GM23338 (cell line): ENCODE measurements at regions not wholly inside any gene's neighbourhood (a gene's known extent, or its start where the extent isn't known, plus 50 kb on each side); places are given as distances from the start of the nearest gene placed in this dataset.
"Not testable (repeated sequence)": the region's sequence is repeated elsewhere in the genome, so short reads cannot be mapped to it uniquely, and the experiment has no call there.

Source experiments
- ATAC-seq: fragments of 200-7000 bp; cut with Tn5 transposase; 3 replicates; pipeline ENCODE4 v1.9.1; 2020
- DNase-seq: peaks from one replicate; pipeline ENCODE4 v3.0.0-alpha.2; 2015; ENCODE audit warnings: low spot score
- H2AFZ ChIP-seq: fragments of 200-600 bp; sonication (generic); 2 replicates; pipeline ENCODE4 v1.8.0; 2016; ENCODE audit warnings: antibody characterized with exemption, mild to moderate bottlenecking, moderate library complexity
- H3F3A ChIP-seq: fragments of 200-600 bp; sonication (generic); replicated peaks from 2 replicates; pipeline ENCODE4 v1.8.0; 2017; ENCODE audit warnings: antibody characterized with exemption, mixed run types, low read depth
- H3K27ac ChIP-seq: fragments of 200-600 bp; sonication (generic); 2 replicates; pipeline ENCODE4 v1.6.1; 2016; ENCODE audit warnings: low read depth
- H3K27me3 ChIP-seq: fragments of 200-600 bp; sonication (generic); 2 replicates; pipeline ENCODE4 v1.8.0; 2016; ENCODE audit warnings: mild to moderate bottlenecking, mixed run types, moderate library complexity; ENCODE audit not compliant: insufficient read depth
- H3K36me3 ChIP-seq: fragments of 200-600 bp; sonication (generic); 2 replicates; pipeline ENCODE4 v1.8.0; 2016; ENCODE audit warnings: mild to moderate bottlenecking; ENCODE audit not compliant: insufficient read depth
- H3K4me1 ChIP-seq: fragments of 200-600 bp; sonication (generic); 2 replicates; pipeline ENCODE4 v1.8.0; 2016; ENCODE audit warnings: mild to moderate bottlenecking, moderate library complexity; ENCODE audit not compliant: insufficient read depth
- H3K4me2 ChIP-seq: fragments of 200-600 bp; sonication (generic); 2 replicates; pipeline ENCODE4 v1.7.1; 2017; ENCODE audit warnings: mixed run types
- H3K4me3 ChIP-seq: fragments of 200-600 bp; sonication (generic); 2 replicates; pipeline ENCODE4 v1.6.1; 2016; ENCODE audit warnings: mixed run types
- H3K79me2 ChIP-seq: fragments of 200-600 bp; sonication (generic); replicated peaks from 2 replicates; pipeline ENCODE4 v1.8.0; 2017; ENCODE audit warnings: mild to moderate bottlenecking; ENCODE audit not compliant: insufficient read depth
- H3K9me2 ChIP-seq: fragments of 200-600 bp; sonication (generic); 2 replicates; pipeline ENCODE4 v1.8.0; 2017; ENCODE audit not compliant: insufficient read depth
- H4K20me1 ChIP-seq: fragments of 200-600 bp; sonication (generic); replicated peaks from 2 replicates; pipeline ENCODE4 v1.8.0; 2017; ENCODE audit warnings: mild to moderate bottlenecking; ENCODE audit not compliant: insufficient read depth
- H3K27ac Mint-ChIP-seq: 2 replicates; pipeline ENCODE4 v1.8.0; 2020; ENCODE audit warnings: inconsistent platforms, mild to moderate bottlenecking, moderate library complexity, mixed read lengths
- H3K27me3 Mint-ChIP-seq: 3 replicates; pipeline ENCODE4 v1.8.0; 2022; ENCODE audit warnings: low read depth, mild to moderate bottlenecking, moderate library complexity, mixed read lengths, inconsistent platforms; ENCODE audit not compliant: insufficient read depth, poor library complexity
- H3K36me3 Mint-ChIP-seq: 3 replicates; pipeline ENCODE4 v1.8.0; 2021; ENCODE audit warnings: low read depth, mild to moderate bottlenecking, inconsistent platforms, moderate library complexity, mixed read lengths
- H3K4me1 Mint-ChIP-seq: 3 replicates; pipeline ENCODE4 v1.8.0; 2020; ENCODE audit warnings: mild to moderate bottlenecking, inconsistent platforms, mixed read lengths
- H3K4me3 Mint-ChIP-seq: 3 replicates; pipeline ENCODE4 v1.8.0; 2021; ENCODE audit warnings: moderate library complexity, mild to moderate bottlenecking, inconsistent platforms, mixed read lengths
- H3K9me3 Mint-ChIP-seq: 3 replicates; pipeline ENCODE4 v1.8.0; 2020; ENCODE audit warnings: moderate library complexity, mild to moderate bottlenecking, inconsistent platforms, mixed read lengths
- CREB1 ChIP-seq: fragments of 250-450 bp; sonication (Bioruptor Pico); IDR thresholded peaks from 2 replicates; pipeline ENCODE4 v1.5.0; 2020; ENCODE audit warnings: low read depth, mild to moderate bottlenecking, moderate library complexity
- EZH2 ChIP-seq: fragments of 200-600 bp; sonication (generic); IDR thresholded peaks from one replicate; pipeline ENCODE4 v1.8.0; 2017; ENCODE audit warnings: antibody characterized with exemption, mild to moderate bottlenecking, low read depth; ENCODE audit not compliant: unreplicated experiment
- EZH2phosphoT487 ChIP-seq: fragments of 200-600 bp; sonication (generic); IDR thresholded peaks from one replicate; pipeline ENCODE4 v1.8.1; 2018; ENCODE audit warnings: antibody characterized with exemption; ENCODE audit not compliant: unreplicated experiment
- NANOG ChIP-seq: IDR thresholded peaks from 2 replicates; pipeline ENCODE4 v1.6.1; 2016; ENCODE audit warnings: antibody characterized with exemption, borderline replicate concordance
- POLR2AphosphoS5 ChIP-seq: IDR thresholded peaks from 2 replicates; pipeline ENCODE4 v1.6.1; 2016; ENCODE audit warnings: antibody characterized with exemption, low read depth
- STAT1 ChIP-seq: IDR thresholded peaks from one replicate; pipeline ENCODE4 v1.6.1; 2016; ENCODE audit warnings: antibody characterized with exemption; ENCODE audit not compliant: unreplicated experiment
- ZNF114 ChIP-seq: fragments of 250-450 bp; sonication (Bioruptor Pico); IDR thresholded peaks from 2 replicates; pipeline ENCODE4 v1.5.0; 2020; ENCODE audit warnings: mild to moderate bottlenecking, moderate library complexity
- ZNF331 ChIP-seq: fragments of 250-450 bp; sonication (Bioruptor Pico); IDR thresholded peaks from 2 replicates; pipeline ENCODE4 v1.5.0; 2020; ENCODE audit warnings: low read depth, mild to moderate bottlenecking, moderate library complexity
- ZNF462 ChIP-seq: fragments of 250-450 bp; sonication (Bioruptor Pico); IDR thresholded peaks from 2 replicates; pipeline ENCODE4 v1.5.0; 2020; ENCODE audit warnings: mild to moderate bottlenecking, moderate library complexity
- TF ChIP-seq, protein P1 (sequence below), 2 experiments: fragments of 200-600 bp in 1 of 2; sonication (generic) in 1 of 2; conservative IDR thresholded peaks; 2 replicates each; pipeline versions ENCODE4 v1.5.1 to v1.6.1; 2016 to 2017; ENCODE audit warnings: antibody characterized with exemption in 2 of 2, low read depth in 2 of 2, mild to moderate bottlenecking in 2 of 2, moderate library complexity in 1 of 2
- TF ChIP-seq, protein P2 (sequence below): IDR thresholded peaks from one replicate; pipeline ENCODE4 v1.6.1; 2018; ENCODE audit warnings: antibody characterized with exemption; ENCODE audit not compliant: unreplicated experiment

DNA sequence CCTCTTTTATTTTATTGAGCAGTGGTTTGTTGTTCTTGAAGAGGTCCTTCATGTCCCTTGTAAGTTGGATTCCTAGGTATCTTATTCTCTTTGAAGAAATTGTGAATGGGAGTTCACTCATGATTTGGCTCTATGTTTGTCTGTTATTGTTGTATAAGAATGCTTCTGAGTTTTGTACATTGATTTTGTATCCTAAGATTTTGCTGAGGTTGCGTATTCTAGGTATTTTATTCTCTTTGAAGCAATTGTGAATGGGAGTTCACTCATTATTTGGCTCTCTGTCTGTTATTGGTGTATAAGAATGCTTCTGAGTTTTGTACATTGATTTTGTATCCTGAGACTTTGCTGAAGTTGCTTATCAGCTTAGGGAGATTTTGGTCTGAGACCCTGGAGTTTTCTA, 193.5 kb upstream of the EIF1AY start:
- H3K4me1 ChIP-seq, H3K4me2 ChIP-seq, H2AFZ ChIP-seq, H3K4me3 ChIP-seq, H3K27ac ChIP-seq, H3K36me3 Mint-ChIP-seq, H3K27me3 Mint-ChIP-seq, H3K4me3 Mint-ChIP-seq, H3K79me2 ChIP-seq, H3K27ac Mint-ChIP-seq, H3K27me3 ChIP-seq, H4K20me1 ChIP-seq, H3K9me2 ChIP-seq, H3F3A ChIP-seq, DNase-seq, H3K4me1 Mint-ChIP-seq, H3K36me3 ChIP-seq, ATAC-seq: not testable (repeated sequence)
- peaks cover 68% of the 10 kb centered on the region for H3K9me3 Mint-ChIP-seq

- no peak for DNase-seq
- Mint-ChIP-seq H3K9me3 (peaks cover 71% of the 10 kb centered on the region), H3K27me3 (no peaks in the 10 kb centered on the region), H3K4me1 (no peaks in the 10 kb centered on the region), H3K4me3 (no peak overlapping the region), H3K27ac (no peak overlapping the region), H3K36me3 (no peaks in the 10 kb centered on the region)
- Histone ChIP-seq H3K79me2 (no peaks in the 10 kb centered on the region), H3K27me3 (no peaks in the 10 kb centered on the region), H3K27ac (no peak overlapping the region), H3F3A (no peaks in the 10 kb centered on the region), H4K20me1 (no peaks in the 10 kb centered on the region), H3K36me3 (no peaks in the 10 kb centered on the region), H3K4me2 (no peak overlapping the region), H3K4me3 (no peak overlapping the region), H3K9me2 (no peaks in the 10 kb centered on the region), H3K4me1 (no peaks in the 10 kb centered on the region), H2AFZ (no peak overlapping the region)
- ATAC-seq: no peak
- no peak for TF ChIP-seq ZNF114 (CRISPR knock-in tag)
- no peak for TF ChIP-seq STAT1
- TF ChIP-seq EZH2: no peak
- TF ChIP-seq ZNF331: no peak
- TF ChIP-seq, protein P1, sequence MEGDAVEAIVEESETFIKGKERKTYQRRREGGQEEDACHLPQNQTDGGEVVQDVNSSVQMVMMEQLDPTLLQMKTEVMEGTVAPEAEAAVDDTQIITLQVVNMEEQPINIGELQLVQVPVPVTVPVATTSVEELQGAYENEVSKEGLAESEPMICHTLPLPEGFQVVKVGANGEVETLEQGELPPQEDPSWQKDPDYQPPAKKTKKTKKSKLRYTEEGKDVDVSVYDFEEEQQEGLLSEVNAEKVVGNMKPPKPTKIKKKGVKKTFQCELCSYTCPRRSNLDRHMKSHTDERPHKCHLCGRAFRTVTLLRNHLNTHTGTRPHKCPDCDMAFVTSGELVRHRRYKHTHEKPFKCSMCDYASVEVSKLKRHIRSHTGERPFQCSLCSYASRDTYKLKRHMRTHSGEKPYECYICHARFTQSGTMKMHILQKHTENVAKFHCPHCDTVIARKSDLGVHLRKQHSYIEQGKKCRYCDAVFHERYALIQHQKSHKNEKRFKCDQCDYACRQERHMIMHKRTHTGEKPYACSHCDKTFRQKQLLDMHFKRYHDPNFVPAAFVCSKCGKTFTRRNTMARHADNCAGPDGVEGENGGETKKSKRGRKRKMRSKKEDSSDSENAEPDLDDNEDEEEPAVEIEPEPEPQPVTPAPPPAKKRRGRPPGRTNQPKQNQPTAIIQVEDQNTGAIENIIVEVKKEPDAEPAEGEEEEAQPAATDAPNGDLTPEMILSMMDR (conservative IDR thresholded peaks at IDR 0.05; ENCODE audit: low read depth in 2 of 2): no peak
- TF ChIP-seq CREB1 (CRISPR knock-in tag): no peak
- TF ChIP-seq EZH2phosphoT487: no peak
- TF ChIP-seq POLR2AphosphoS5: no peak
- TF ChIP-seq NANOG: no peak
- TF ChIP-seq, protein P2, sequence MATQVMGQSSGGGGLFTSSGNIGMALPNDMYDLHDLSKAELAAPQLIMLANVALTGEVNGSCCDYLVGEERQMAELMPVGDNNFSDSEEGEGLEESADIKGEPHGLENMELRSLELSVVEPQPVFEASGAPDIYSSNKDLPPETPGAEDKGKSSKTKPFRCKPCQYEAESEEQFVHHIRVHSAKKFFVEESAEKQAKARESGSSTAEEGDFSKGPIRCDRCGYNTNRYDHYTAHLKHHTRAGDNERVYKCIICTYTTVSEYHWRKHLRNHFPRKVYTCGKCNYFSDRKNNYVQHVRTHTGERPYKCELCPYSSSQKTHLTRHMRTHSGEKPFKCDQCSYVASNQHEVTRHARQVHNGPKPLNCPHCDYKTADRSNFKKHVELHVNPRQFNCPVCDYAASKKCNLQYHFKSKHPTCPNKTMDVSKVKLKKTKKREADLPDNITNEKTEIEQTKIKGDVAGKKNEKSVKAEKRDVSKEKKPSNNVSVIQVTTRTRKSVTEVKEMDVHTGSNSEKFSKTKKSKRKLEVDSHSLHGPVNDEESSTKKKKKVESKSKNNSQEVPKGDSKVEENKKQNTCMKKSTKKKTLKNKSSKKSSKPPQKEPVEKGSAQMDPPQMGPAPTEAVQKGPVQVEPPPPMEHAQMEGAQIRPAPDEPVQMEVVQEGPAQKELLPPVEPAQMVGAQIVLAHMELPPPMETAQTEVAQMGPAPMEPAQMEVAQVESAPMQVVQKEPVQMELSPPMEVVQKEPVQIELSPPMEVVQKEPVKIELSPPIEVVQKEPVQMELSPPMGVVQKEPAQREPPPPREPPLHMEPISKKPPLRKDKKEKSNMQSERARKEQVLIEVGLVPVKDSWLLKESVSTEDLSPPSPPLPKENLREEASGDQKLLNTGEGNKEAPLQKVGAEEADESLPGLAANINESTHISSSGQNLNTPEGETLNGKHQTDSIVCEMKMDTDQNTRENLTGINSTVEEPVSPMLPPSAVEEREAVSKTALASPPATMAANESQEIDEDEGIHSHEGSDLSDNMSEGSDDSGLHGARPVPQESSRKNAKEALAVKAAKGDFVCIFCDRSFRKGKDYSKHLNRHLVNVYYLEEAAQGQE: no peak
- no peak for TF ChIP-seq ZNF462 (CRISPR knock-in tag)
Measured at GRCh38 chrY:20408201-20408600, 167.4 kb upstream of the EIF1AY start.
